ENCODE measurements at regions not wholly inside any gene's neighbourhood (a gene's known extent, or its start where the extent isn't known, plus 50 kb on each side); places are given as distances from the start of the nearest gene placed in this dataset.

- Mint-ChIP-seq H3K27ac (ENCODE audit: unreplicated experiment) (no peak overlapping the region), H3K36me3 (ENCODE audit: insufficient read depth, unreplicated experiment) (no peaks in the 10 kb centered on the region), H3K9me3 (ENCODE audit: low read depth, unreplicated experiment) (peaks cover 6% of the 10 kb centered on the region), H3K27me3 (ENCODE audit: unreplicated experiment) (no peaks in the 10 kb centered on the region), H3K4me1 (ENCODE audit: low read depth, unreplicated experiment) (no peaks in the 10 kb centered on the region), H3K4me3 (ENCODE audit: low read depth, unreplicated experiment) (no peak overlapping the region)
- BruUV-seq (replicated peaks), result no TSS peak
- TF ChIP-seq, protein P1, sequence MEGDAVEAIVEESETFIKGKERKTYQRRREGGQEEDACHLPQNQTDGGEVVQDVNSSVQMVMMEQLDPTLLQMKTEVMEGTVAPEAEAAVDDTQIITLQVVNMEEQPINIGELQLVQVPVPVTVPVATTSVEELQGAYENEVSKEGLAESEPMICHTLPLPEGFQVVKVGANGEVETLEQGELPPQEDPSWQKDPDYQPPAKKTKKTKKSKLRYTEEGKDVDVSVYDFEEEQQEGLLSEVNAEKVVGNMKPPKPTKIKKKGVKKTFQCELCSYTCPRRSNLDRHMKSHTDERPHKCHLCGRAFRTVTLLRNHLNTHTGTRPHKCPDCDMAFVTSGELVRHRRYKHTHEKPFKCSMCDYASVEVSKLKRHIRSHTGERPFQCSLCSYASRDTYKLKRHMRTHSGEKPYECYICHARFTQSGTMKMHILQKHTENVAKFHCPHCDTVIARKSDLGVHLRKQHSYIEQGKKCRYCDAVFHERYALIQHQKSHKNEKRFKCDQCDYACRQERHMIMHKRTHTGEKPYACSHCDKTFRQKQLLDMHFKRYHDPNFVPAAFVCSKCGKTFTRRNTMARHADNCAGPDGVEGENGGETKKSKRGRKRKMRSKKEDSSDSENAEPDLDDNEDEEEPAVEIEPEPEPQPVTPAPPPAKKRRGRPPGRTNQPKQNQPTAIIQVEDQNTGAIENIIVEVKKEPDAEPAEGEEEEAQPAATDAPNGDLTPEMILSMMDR (IDR thresholded peaks at IDR 0.05; ENCODE audit: unreplicated experiment), result no peak
- intact Hi-C loops (cut with micrococcal nuclease; ENCODE audit: unreplicated experiment), result no loop called here
- CTCF ChIA-PET, result no interaction called here
- no peak for DNase-seq
Observed at GRCh38 chr7:91462316-91462715, 198.1 kb downstream of the FZD1 start.

- H3K36me3 Mint-ChIP-seq (ENCODE audit: insufficient read depth, unreplicated experiment), result no peaks in the 10 kb centered on the region
- H3K27me3 Mint-ChIP-seq (ENCODE audit: unreplicated experiment), result no peaks in the 10 kb centered on the region
- no peak for DNase-seq
- CTCF ChIA-PET, result no interaction called here
- TF ChIP-seq, protein P1 (IDR thresholded peaks at IDR 0.05; ENCODE audit: unreplicated experiment), result no peak
- intact Hi-C loops (cut with micrococcal nuclease; ENCODE audit: unreplicated experiment), result no loop called here
- H3K4me1 Mint-ChIP-seq (ENCODE audit: low read depth, unreplicated experiment), result no peaks in the 10 kb centered on the region
- no peak overlapping the region for H3K4me3 Mint-ChIP-seq (ENCODE audit: low read depth, unreplicated experiment)
- no TSS peak for BruUV-seq (replicated peaks)
- H3K9me3 Mint-ChIP-seq (ENCODE audit: low read depth, unreplicated experiment), result no peaks in the 10 kb centered on the region
- H3K27ac Mint-ChIP-seq (ENCODE audit: unreplicated experiment), result no peak overlapping the region
Observed at GRCh38 chr7:91463330-91463729, 199.1 kb downstream of the FZD1 start.

GRCh38 chr7:91465595-91466061, 201.4 kb downstream of the FZD1 start:
- intact Hi-C loops (cut with micrococcal nuclease; ENCODE audit: unreplicated experiment), result no loop called here
- TF ChIP-seq, protein P1 (IDR thresholded peaks at IDR 0.05; ENCODE audit: unreplicated experiment), result no peak
- H3K36me3 Mint-ChIP-seq (ENCODE audit: insufficient read depth, unreplicated experiment), result no peaks in the 10 kb centered on the region
- H3K27ac Mint-ChIP-seq (ENCODE audit: unreplicated experiment), result no peak overlapping the region
- CTCF ChIA-PET, result no interaction called here
- no peak for DNase-seq
- no peaks in the 10 kb centered on the region for H3K4me1 Mint-ChIP-seq (ENCODE audit: low read depth, unreplicated experiment)
- no TSS peak for BruUV-seq (replicated peaks)
- H3K27me3 Mint-ChIP-seq (ENCODE audit: unreplicated experiment), result peaks cover 10% of the 10 kb centered on the region
- no peaks in the 10 kb centered on the region for H3K9me3 Mint-ChIP-seq (ENCODE audit: low read depth, unreplicated experiment)
- no peak overlapping the region for H3K4me3 Mint-ChIP-seq (ENCODE audit: low read depth, unreplicated experiment)

GRCh38 chr7:91468256-91468655, 204.0 kb downstream of the FZD1 start:
- TF ChIP-seq, protein P1 (IDR thresholded peaks at IDR 0.05; ENCODE audit: unreplicated experiment), result no peak
- H3K36me3 Mint-ChIP-seq (ENCODE audit: insufficient read depth, unreplicated experiment), result no peaks in the 10 kb centered on the region
- DNase-seq, result no peak
- peaks cover 2% of the 10 kb centered on the region for H3K9me3 Mint-ChIP-seq (ENCODE audit: low read depth, unreplicated experiment)
- intact Hi-C loops (cut with micrococcal nuclease; ENCODE audit: unreplicated experiment), result no loop called here
- no peak overlapping the region for H3K4me3 Mint-ChIP-seq (ENCODE audit: low read depth, unreplicated experiment)
- H3K4me1 Mint-ChIP-seq (ENCODE audit: low read depth, unreplicated experiment), result no peaks in the 10 kb centered on the region
- peaks cover 13% of the 10 kb centered on the region for H3K27me3 Mint-ChIP-seq (ENCODE audit: unreplicated experiment)
- CTCF ChIA-PET, result no interaction called here
- BruUV-seq (replicated peaks), result no TSS peak
- H3K27ac Mint-ChIP-seq (ENCODE audit: unreplicated experiment), result no peak overlapping the region
